Neural progenitor cell (in vitro differentiated cells): ENCODE measurements at regions not wholly inside any gene's neighbourhood (a gene's known extent, or its start where the extent isn't known, plus 50 kb on each side); places are given as distances from the start of the nearest gene placed in this dataset.

ENCODE experiments used
- EZH2 ChIP-seq: fragments of 200-600 bp; sonication (generic); IDR thresholded peaks from 2 replicates; pipeline ENCODE4 v1.6.1; 2017; ENCODE audit warnings: antibody characterized with exemption, mild to moderate bottlenecking, moderate library complexity
- EZH2phosphoT487 ChIP-seq: fragments of 200-600 bp; sonication (generic); IDR thresholded peaks from 2 replicates; pipeline ENCODE4 v1.6.1; 2017; ENCODE audit warnings: antibody characterized with exemption
- TF ChIP-seq, protein P1 (sequence below): fragments of 200-600 bp; sonication (generic); IDR thresholded peaks from 2 replicates; pipeline ENCODE4 v1.5.1; 2017; ENCODE audit warnings: antibody characterized with exemption, mild to moderate bottlenecking

GRCh38 chr1:119253366-119253765 is 112.9 kb upstream of the WARS2 start:
- TF ChIP-seq, protein P1, sequence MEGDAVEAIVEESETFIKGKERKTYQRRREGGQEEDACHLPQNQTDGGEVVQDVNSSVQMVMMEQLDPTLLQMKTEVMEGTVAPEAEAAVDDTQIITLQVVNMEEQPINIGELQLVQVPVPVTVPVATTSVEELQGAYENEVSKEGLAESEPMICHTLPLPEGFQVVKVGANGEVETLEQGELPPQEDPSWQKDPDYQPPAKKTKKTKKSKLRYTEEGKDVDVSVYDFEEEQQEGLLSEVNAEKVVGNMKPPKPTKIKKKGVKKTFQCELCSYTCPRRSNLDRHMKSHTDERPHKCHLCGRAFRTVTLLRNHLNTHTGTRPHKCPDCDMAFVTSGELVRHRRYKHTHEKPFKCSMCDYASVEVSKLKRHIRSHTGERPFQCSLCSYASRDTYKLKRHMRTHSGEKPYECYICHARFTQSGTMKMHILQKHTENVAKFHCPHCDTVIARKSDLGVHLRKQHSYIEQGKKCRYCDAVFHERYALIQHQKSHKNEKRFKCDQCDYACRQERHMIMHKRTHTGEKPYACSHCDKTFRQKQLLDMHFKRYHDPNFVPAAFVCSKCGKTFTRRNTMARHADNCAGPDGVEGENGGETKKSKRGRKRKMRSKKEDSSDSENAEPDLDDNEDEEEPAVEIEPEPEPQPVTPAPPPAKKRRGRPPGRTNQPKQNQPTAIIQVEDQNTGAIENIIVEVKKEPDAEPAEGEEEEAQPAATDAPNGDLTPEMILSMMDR, result no peak
- TF ChIP-seq EZH2, result no peak
- no peak for TF ChIP-seq EZH2phosphoT487
